ENCODE measurements at regions not wholly inside any gene's neighbourhood (a gene's known extent, or its start where the extent isn't known, plus 50 kb on each side); places are given as distances from the start of the nearest gene placed in this dataset.

GRCh38 chr9:13898957-13899356 lies 415.0 kb downstream of the NFIB start:
- no peak overlapping the region for H3K23ac ChIP-seq (ENCODE audit: low read length in 2 of 2)
- WGBS, result 85% methylated on average over 2 of the region's 2 CpGs
- no peak overlapping the region for H4K8ac ChIP-seq (ENCODE audit: low read length)
- no peak overlapping the region for H2AFZ ChIP-seq (ENCODE audit: low read depth, low read length)
- H2AK5ac ChIP-seq (ENCODE audit: low read length, severe bottlenecking), result no peak overlapping the region
- no peak overlapping the region for H3K4ac ChIP-seq (ENCODE audit: low read depth in 1 of 2, low read length in 2 of 2)
- no peak overlapping the region for H3K18ac ChIP-seq (ENCODE audit: low read depth in 1 of 2, low read length in 2 of 2)
- H3K4me3 ChIP-seq (ENCODE audit: insufficient read depth in 1 of 2, low read depth in 1 of 2, low read length in 2 of 2), result no peak overlapping the region
- H3K9me3 ChIP-seq (ENCODE audit: control insufficient read depth, low read length), result no peaks in the 10 kb centered on the region
- H2BK120ac ChIP-seq (ENCODE audit: low read depth, low read length), result no peak overlapping the region
- DNase-seq, result no peak
- no peaks in the 10 kb centered on the region for H3K79me1 ChIP-seq (replicated peaks; ENCODE audit: low read length, poor library complexity, severe bottlenecking)
- H2BK15ac ChIP-seq (ENCODE audit: low read depth, poor library complexity, severe bottlenecking), result no peak overlapping the region
- no peak overlapping the region for H2BK5ac ChIP-seq (ENCODE audit: low read depth, low read length, poor library complexity, severe bottlenecking)
- no peak overlapping the region for H3K4me2 ChIP-seq (ENCODE audit: low read length, poor library complexity, severe bottlenecking)
- H2BK12ac ChIP-seq (ENCODE audit: low read length in 2 of 2), result no peak overlapping the region
- H3K4me1 ChIP-seq (ENCODE audit: control insufficient read depth, insufficient read depth, low read depth, low read length), result no peaks in the 10 kb centered on the region
- no peaks in the 10 kb centered on the region for H3K27me3 ChIP-seq (ENCODE audit: control insufficient read depth in 1 of 2, insufficient read depth in 1 of 2, low read length in 2 of 2)
- no peak overlapping the region for H3K14ac ChIP-seq (ENCODE audit: low read length in 2 of 2)
- H3K27ac ChIP-seq (ENCODE audit: low read length, poor library complexity, severe bottlenecking), result no peak overlapping the region
- no peaks in the 10 kb centered on the region for H3K36me3 ChIP-seq (ENCODE audit: control insufficient read depth in 1 of 2, insufficient read depth in 2 of 2, low read depth in 1 of 2, low read length in 2 of 2)
- no peak overlapping the region for H4K91ac ChIP-seq (ENCODE audit: low read length)
- no peak overlapping the region for H3K9ac ChIP-seq (ENCODE audit: low read length)

GRCh38 chr9:13896922-13897835 lies 416.8 kb downstream of the NFIB start:
- Histone ChIP-seq H3K18ac (ENCODE audit: low read depth in 1 of 2, low read length in 2 of 2) (no peak overlapping the region), H3K4ac (ENCODE audit: low read depth in 1 of 2, low read length in 2 of 2) (no peak overlapping the region), H4K91ac (ENCODE audit: low read length) (no peak overlapping the region), H3K36me3 (ENCODE audit: control insufficient read depth in 1 of 2, insufficient read depth in 2 of 2, low read depth in 1 of 2, low read length in 2 of 2) (no peaks in the 10 kb centered on the region), H2AFZ (ENCODE audit: low read depth, low read length) (no peak overlapping the region), H3K79me1 (replicated peaks; ENCODE audit: low read length, poor library complexity, severe bottlenecking) (no peaks in the 10 kb centered on the region), H3K4me3 (ENCODE audit: insufficient read depth in 1 of 2, low read depth in 1 of 2, low read length in 2 of 2) (no peak overlapping the region), H3K9ac (ENCODE audit: low read length) (no peak overlapping the region), H4K8ac (ENCODE audit: low read length) (no peak overlapping the region), H2AK5ac (ENCODE audit: low read length, severe bottlenecking) (no peak overlapping the region), H2BK5ac (ENCODE audit: low read depth, low read length, poor library complexity, severe bottlenecking) (no peak overlapping the region), H3K27me3 (ENCODE audit: control insufficient read depth in 1 of 2, insufficient read depth in 1 of 2, low read length in 2 of 2) (no peaks in the 10 kb centered on the region), H2BK12ac (ENCODE audit: low read length in 2 of 2) (no peak overlapping the region), H3K27ac (ENCODE audit: low read length, poor library complexity, severe bottlenecking) (no peak overlapping the region), H3K9me3 (ENCODE audit: control insufficient read depth, low read length) (no peaks in the 10 kb centered on the region), H3K23ac (ENCODE audit: low read length in 2 of 2) (no peak overlapping the region), H2BK120ac (ENCODE audit: low read depth, low read length) (no peak overlapping the region), H3K14ac (ENCODE audit: low read length in 2 of 2) (no peak overlapping the region), H3K4me1 (ENCODE audit: control insufficient read depth, insufficient read depth, low read depth, low read length) (no peaks in the 10 kb centered on the region), H3K4me2 (ENCODE audit: low read length, poor library complexity, severe bottlenecking) (no peak overlapping the region), H2BK15ac (ENCODE audit: low read depth, poor library complexity, severe bottlenecking) (no peak overlapping the region)
- 88% methylated on average over 5 of the region's 8 CpGs for WGBS
- DNase-seq, result no peak

GRCh38 chr9:13896047-13896446 lies 417.9 kb downstream of the NFIB start:
- Histone ChIP-seq H4K91ac (ENCODE audit: low read length) (no peak overlapping the region), H3K23ac (ENCODE audit: low read length in 2 of 2) (no peak overlapping the region), H3K18ac (ENCODE audit: low read depth in 1 of 2, low read length in 2 of 2) (no peak overlapping the region), H3K4me3 (ENCODE audit: insufficient read depth in 1 of 2, low read depth in 1 of 2, low read length in 2 of 2) (no peak overlapping the region), H4K8ac (ENCODE audit: low read length) (no peak overlapping the region), H3K9ac (ENCODE audit: low read length) (no peak overlapping the region), H2BK120ac (ENCODE audit: low read depth, low read length) (no peak overlapping the region), H2AFZ (ENCODE audit: low read depth, low read length) (no peak overlapping the region), H2BK5ac (ENCODE audit: low read depth, low read length, poor library complexity, severe bottlenecking) (no peak overlapping the region), H2BK12ac (ENCODE audit: low read length in 2 of 2) (no peak overlapping the region), H2BK15ac (ENCODE audit: low read depth, poor library complexity, severe bottlenecking) (no peak overlapping the region), H2AK5ac (ENCODE audit: low read length, severe bottlenecking) (no peak overlapping the region), H3K9me3 (ENCODE audit: control insufficient read depth, low read length) (peaks cover 5% of the 10 kb centered on the region), H3K14ac (ENCODE audit: low read length in 2 of 2) (no peak overlapping the region), H3K4ac (ENCODE audit: low read depth in 1 of 2, low read length in 2 of 2) (no peak overlapping the region), H3K27me3 (ENCODE audit: control insufficient read depth in 1 of 2, insufficient read depth in 1 of 2, low read length in 2 of 2) (no peaks in the 10 kb centered on the region), H3K27ac (ENCODE audit: low read length, poor library complexity, severe bottlenecking) (no peak overlapping the region), H3K4me1 (ENCODE audit: control insufficient read depth, insufficient read depth, low read depth, low read length) (no peaks in the 10 kb centered on the region), H3K36me3 (ENCODE audit: control insufficient read depth in 1 of 2, insufficient read depth in 2 of 2, low read depth in 1 of 2, low read length in 2 of 2) (no peaks in the 10 kb centered on the region), H3K4me2 (ENCODE audit: low read length, poor library complexity, severe bottlenecking) (no peak overlapping the region), H3K79me1 (replicated peaks; ENCODE audit: low read length, poor library complexity, severe bottlenecking) (no peaks in the 10 kb centered on the region)
- WGBS, result no CpG with 5 or more reads among the region's 1 CpG
- no peak for DNase-seq

GRCh38 chr9:13885258-13885657 lies 428.7 kb downstream of the NFIB start:
- WGBS, result 85% methylated on average over 1 of the region's 1 CpG
- no peak overlapping the region for H2BK5ac ChIP-seq (ENCODE audit: low read depth, low read length, poor library complexity, severe bottlenecking)
- no peak overlapping the region for H3K4me3 ChIP-seq (ENCODE audit: insufficient read depth in 1 of 2, low read depth in 1 of 2, low read length in 2 of 2)

More at GRCh38 chr9:13885258-13885657, 428.7 kb downstream of the NFIB start:
- no peaks in the 10 kb centered on the region for H3K79me1 ChIP-seq (replicated peaks; ENCODE audit: low read length, poor library complexity, severe bottlenecking)
- H2AFZ ChIP-seq (ENCODE audit: low read depth, low read length), result no peak overlapping the region
- no peak overlapping the region for H3K9ac ChIP-seq (ENCODE audit: low read length)
- no peak overlapping the region for H2BK12ac ChIP-seq (ENCODE audit: low read length in 2 of 2)
- no peak overlapping the region for H2BK120ac ChIP-seq (ENCODE audit: low read depth, low read length)
- H3K9me3 ChIP-seq (ENCODE audit: control insufficient read depth, low read length), result peaks cover 16% of the 10 kb centered on the region
- H3K36me3 ChIP-seq (ENCODE audit: control insufficient read depth in 1 of 2, insufficient read depth in 2 of 2, low read depth in 1 of 2, low read length in 2 of 2), result no peaks in the 10 kb centered on the region
- H3K27me3 ChIP-seq (ENCODE audit: control insufficient read depth in 1 of 2, insufficient read depth in 1 of 2, low read length in 2 of 2), result no peaks in the 10 kb centered on the region
- no peak overlapping the region for H3K27ac ChIP-seq (ENCODE audit: low read length, poor library complexity, severe bottlenecking)
- H3K4me1 ChIP-seq (ENCODE audit: control insufficient read depth, insufficient read depth, low read depth, low read length), result no peaks in the 10 kb centered on the region
- no peak overlapping the region for H3K18ac ChIP-seq (ENCODE audit: low read depth in 1 of 2, low read length in 2 of 2)
- H4K91ac ChIP-seq (ENCODE audit: low read length), result no peak overlapping the region
- no peak overlapping the region for H3K4me2 ChIP-seq (ENCODE audit: low read length, poor library complexity, severe bottlenecking)
- H3K14ac ChIP-seq (ENCODE audit: low read length in 2 of 2), result no peak overlapping the region
- H4K8ac ChIP-seq (ENCODE audit: low read length), result no peak overlapping the region
- DNase-seq, result no peak
- H2AK5ac ChIP-seq (ENCODE audit: low read length, severe bottlenecking), result no peak overlapping the region
- H3K23ac ChIP-seq (ENCODE audit: low read length in 2 of 2), result no peak overlapping the region
- H2BK15ac ChIP-seq (ENCODE audit: low read depth, poor library complexity, severe bottlenecking), result no peak overlapping the region
- H3K4ac ChIP-seq (ENCODE audit: low read depth in 1 of 2, low read length in 2 of 2), result no peak overlapping the region
